A673 (cell line): ENCODE measurements at regions not wholly inside any gene's neighbourhood (a gene's known extent, or its start where the extent isn't known, plus 50 kb on each side); places are given as distances from the start of the nearest gene placed in this dataset.

Experiments
- EZH2 ChIP-seq: fragments of 200-600 bp; sonication (generic); IDR thresholded peaks from 2 replicates; pipeline ENCODE4 v1.6.1; 2017; ENCODE audit warnings: borderline replicate concordance, low read depth, mild to moderate bottlenecking, mixed read lengths, antibody characterized with exemption, low read length; ENCODE audit not compliant: poor library complexity, severe bottlenecking
- TF ChIP-seq, protein P1 (sequence below): fragments of 300-800, 200-600 bp; sonication (generic); conservative IDR thresholded peaks from 2 replicates; pipeline ENCODE4 v1.5.1; 2017; ENCODE audit warnings: low read depth, mild to moderate bottlenecking, antibody characterized with exemption, low read length, moderate library complexity, mixed read lengths

- TF ChIP-seq, protein P1, sequence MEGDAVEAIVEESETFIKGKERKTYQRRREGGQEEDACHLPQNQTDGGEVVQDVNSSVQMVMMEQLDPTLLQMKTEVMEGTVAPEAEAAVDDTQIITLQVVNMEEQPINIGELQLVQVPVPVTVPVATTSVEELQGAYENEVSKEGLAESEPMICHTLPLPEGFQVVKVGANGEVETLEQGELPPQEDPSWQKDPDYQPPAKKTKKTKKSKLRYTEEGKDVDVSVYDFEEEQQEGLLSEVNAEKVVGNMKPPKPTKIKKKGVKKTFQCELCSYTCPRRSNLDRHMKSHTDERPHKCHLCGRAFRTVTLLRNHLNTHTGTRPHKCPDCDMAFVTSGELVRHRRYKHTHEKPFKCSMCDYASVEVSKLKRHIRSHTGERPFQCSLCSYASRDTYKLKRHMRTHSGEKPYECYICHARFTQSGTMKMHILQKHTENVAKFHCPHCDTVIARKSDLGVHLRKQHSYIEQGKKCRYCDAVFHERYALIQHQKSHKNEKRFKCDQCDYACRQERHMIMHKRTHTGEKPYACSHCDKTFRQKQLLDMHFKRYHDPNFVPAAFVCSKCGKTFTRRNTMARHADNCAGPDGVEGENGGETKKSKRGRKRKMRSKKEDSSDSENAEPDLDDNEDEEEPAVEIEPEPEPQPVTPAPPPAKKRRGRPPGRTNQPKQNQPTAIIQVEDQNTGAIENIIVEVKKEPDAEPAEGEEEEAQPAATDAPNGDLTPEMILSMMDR, result no peak
- TF ChIP-seq EZH2, result no peak
Observed at GRCh38 chr6:43945768-43946080, 175.7 kb downstream of the VEGFA start.
